SJSA1 (cell line): ENCODE measurements at regions not wholly inside any gene's neighbourhood (a gene's known extent, or its start where the extent isn't known, plus 50 kb on each side); places are given as distances from the start of the nearest gene placed in this dataset.
"Not testable (repeated sequence)": the region's sequence is repeated elsewhere in the genome, so short reads cannot be mapped to it uniquely, and the experiment has no call there.

Source experiments
- DNase-seq, 2 experiments: peaks; one replicate each; pipeline ENCODE4 v3.0.0-alpha.2; 2015 to 2020; ENCODE audit warnings: low spot score in 2 of 2, low read depth in 1 of 2
- H3K27ac ChIP-seq: fragments of 250-450 bp; sonication (Bioruptor Pico); 2 replicates; pipeline ENCODE4 v1.5.1; 2020; ENCODE audit warnings: mild to moderate bottlenecking, moderate library complexity
- H3K27me3 ChIP-seq: fragments of 250-450 bp; sonication (Bioruptor Pico); replicated peaks from 2 replicates; pipeline ENCODE4 v1.5.1; 2020; ENCODE audit warnings: mild to moderate bottlenecking, moderate library complexity
- H3K36me3 ChIP-seq: fragments of 250-450 bp; sonication (Bioruptor Pico); 2 replicates; pipeline ENCODE4 v1.5.1; 2020; ENCODE audit warnings: mild to moderate bottlenecking
- H3K4me1 ChIP-seq: fragments of 250-450 bp; sonication (Bioruptor Pico); replicated peaks from 2 replicates; pipeline ENCODE4 v1.6.1; 2021; ENCODE audit warnings: mild to moderate bottlenecking
- H3K4me3 ChIP-seq: fragments of 250-450 bp; sonication (Bioruptor Pico); 2 replicates; pipeline ENCODE4 v1.5.1; 2020; ENCODE audit warnings: mild to moderate bottlenecking
- H3K9me3 ChIP-seq: fragments of 250-450 bp; sonication (Bioruptor Pico); replicated peaks from 2 replicates; pipeline ENCODE4 v1.5.1; 2020; ENCODE audit warnings: mild to moderate bottlenecking

GRCh38 chr1:232704256-232704655, 74.3 kb upstream of the SIPA1L2 start:
- Histone ChIP-seq H3K4me3 (no peak overlapping the region), H3K27me3 (no peaks in the 10 kb centered on the region), H3K9me3 (no peaks in the 10 kb centered on the region), H3K36me3 (no peaks in the 10 kb centered on the region), H3K27ac (no peak overlapping the region), H3K4me1 (peaks cover 8% of the 10 kb centered on the region)
- DNase-seq = no peak

DNA sequence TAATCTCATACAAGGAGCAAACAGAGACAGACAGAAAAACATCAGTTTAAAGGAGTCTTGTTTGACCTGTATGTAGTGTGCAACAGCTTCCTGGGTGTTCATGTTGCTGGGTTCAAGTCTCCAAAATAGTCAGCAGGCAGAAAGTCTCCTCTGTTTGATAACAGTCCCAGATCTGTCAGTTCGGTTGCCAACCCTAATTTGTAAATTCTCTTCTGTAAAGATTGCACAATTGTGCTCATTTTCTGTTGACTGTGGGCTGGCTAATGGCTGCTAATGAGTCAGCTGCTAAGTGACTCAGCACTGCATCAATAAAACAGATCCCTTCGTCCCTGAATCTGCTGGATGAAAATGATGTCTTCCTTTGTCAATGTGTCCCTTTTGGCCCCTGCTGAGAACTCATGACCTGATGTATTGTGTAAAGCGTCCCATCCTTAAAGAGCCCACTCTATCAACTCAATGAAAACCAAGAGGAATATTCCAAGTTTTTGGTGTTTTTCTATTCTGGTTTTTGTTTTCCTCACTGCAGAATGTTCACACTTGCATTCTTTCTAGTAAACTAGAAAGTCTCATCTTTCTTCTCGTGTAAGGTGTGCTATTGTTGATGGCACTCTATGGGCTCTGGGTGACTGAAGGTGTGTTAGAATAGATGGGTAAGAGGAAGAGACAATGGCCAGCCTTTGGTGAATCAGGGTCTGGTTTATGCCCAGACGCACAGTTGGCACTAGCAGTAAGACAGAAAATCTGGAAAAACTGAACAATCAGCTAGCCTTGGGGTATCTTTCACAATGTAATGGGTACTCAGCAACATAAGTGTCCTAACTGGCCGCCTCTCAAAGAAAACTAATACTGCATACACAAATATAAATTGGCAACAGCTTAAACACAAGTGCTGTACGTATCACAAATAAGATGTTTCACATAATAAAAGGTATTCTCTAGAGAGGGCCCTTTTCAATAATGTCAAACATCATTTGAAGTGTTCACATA, 75.1 kb upstream of the SIPA1L2 start:
- Histone ChIP-seq H3K4me1 (peaks cover 8% of the 10 kb centered on the region), H3K36me3 (no peaks in the 10 kb centered on the region), H3K27ac (no peak overlapping the region), H3K9me3 (no peaks in the 10 kb centered on the region), H3K4me3 (no peak overlapping the region), H3K27me3 (no peaks in the 10 kb centered on the region)
- peak in 1 of 2 experiments; percentile 40 for DNase-seq

GRCh38 chr1:232705815-232706575, 76.1 kb upstream of the SIPA1L2 start:
- Histone ChIP-seq H3K27ac (no peak overlapping the region), H3K9me3 (no peaks in the 10 kb centered on the region)
- no peak for DNase-seq

DNA sequence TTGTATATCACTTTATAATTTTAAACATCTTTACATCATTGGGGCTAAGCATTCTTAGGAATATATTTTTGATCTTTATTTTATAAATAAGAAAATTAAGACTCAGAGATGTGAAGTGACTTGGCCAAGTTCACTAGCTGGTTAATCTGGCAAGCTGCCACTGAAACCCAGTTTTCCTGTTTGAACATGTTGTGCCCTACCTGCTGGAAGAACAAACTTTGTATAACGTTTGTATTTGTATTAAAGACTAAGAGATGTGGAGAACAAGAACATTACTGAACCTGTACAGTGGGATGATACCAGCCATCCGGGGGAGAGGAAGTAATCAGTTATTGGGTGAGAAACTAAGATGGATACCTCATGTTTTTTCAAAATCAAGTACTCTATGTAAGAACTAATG, 77.2 kb upstream of the SIPA1L2 start:
- no peak overlapping the region for H3K4me3 ChIP-seq
- H3K4me1 ChIP-seq = peaks cover 8% of the 10 kb centered on the region
- no peaks in the 10 kb centered on the region for H3K9me3 ChIP-seq
- no peak for DNase-seq
- H3K27ac ChIP-seq = no peak overlapping the region
- H3K36me3 ChIP-seq = no peaks in the 10 kb centered on the region
- no peaks in the 10 kb centered on the region for H3K27me3 ChIP-seq

More at GRCh38 chr1:232705815-232706575, 76.1 kb upstream of the SIPA1L2 start:
- Histone ChIP-seq H3K4me1 (peaks cover 8% of the 10 kb centered on the region), H3K4me3 (no peak overlapping the region), H3K36me3 (no peaks in the 10 kb centered on the region), H3K27me3 (no peaks in the 10 kb centered on the region)

GRCh38 chr1:232709386-232709785, 79.5 kb upstream of the SIPA1L2 start:
- Histone ChIP-seq H3K27ac (no peak overlapping the region), H3K4me1 (peaks cover 8% of the 10 kb centered on the region), H3K27me3 (no peaks in the 10 kb centered on the region), H3K9me3 (no peaks in the 10 kb centered on the region), H3K4me3 (no peak overlapping the region), H3K36me3 (no peaks in the 10 kb centered on the region)
- no peak for DNase-seq

DNA sequence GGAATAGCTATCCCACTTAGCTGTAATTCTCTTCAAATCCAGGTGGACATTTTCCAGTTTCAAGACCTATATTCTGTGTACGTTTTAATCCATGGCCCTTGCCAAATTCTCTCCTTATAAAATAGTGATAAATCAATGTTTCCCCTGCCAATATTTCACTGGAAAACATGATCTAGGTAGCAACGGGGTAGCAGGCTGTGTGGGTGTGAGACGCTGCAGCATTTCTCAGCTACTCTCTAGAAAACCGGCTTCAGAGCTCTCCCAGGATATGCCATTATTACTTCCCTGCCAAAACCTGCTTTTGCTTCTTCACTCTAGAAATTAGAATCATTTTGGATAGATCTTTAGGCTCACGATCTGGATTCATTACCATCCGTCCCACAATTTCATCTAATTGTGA, 82.1 kb upstream of the SIPA1L2 start:
- DNase-seq = no peak
- no peak overlapping the region for H3K27ac ChIP-seq
- H3K4me3 ChIP-seq = no peak overlapping the region
- H3K36me3 ChIP-seq = no peaks in the 10 kb centered on the region
- H3K4me1 ChIP-seq = no peaks in the 10 kb centered on the region
- H3K27me3 ChIP-seq = no peaks in the 10 kb centered on the region
- H3K9me3 ChIP-seq = no peaks in the 10 kb centered on the region

DNA sequence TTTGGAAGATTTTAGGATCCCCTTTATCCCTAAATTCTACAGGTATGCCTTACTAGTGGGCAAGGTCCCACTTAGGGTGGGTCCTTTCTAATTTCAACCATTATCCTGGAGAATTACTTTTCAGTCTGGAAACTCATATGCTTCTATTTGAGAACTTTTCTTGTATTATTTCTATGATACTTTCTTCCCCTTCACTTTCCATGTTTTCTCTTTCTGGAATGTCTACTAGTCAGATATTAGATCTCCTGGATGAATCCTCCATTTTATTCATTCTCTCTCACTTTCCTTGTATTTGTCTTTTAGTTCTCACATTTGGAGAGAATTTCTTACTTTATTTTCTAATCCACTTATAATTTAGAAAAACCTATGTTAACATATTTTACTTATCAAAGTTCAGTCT, 83.9 kb upstream of the SIPA1L2 start:
- no peaks in the 10 kb centered on the region for H3K4me1 ChIP-seq
- no peaks in the 10 kb centered on the region for H3K36me3 ChIP-seq
- DNase-seq = no peak
- no peak overlapping the region for H3K27ac ChIP-seq
- no peaks in the 10 kb centered on the region for H3K27me3 ChIP-seq
- no peak overlapping the region for H3K4me3 ChIP-seq
- H3K9me3 ChIP-seq = no peaks in the 10 kb centered on the region

DNA sequence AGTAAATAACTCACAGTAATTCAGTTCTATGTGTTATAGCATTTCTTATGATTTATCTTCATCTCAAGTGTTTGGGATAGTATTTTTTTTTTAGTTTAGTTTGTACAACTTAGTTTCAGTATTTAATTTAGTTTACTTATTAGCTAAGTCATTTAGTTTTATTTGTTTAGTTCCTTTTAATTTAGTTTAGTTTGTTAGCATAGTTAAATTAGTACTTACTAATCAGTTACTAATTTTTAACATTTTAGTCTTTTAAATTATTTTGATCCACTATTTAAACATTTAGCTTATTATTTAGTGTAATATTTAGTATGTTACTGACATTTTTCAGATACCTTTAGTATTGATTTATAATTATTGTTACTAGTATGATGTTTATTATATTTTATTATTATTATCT, 85.2 kb upstream of the SIPA1L2 start:
- Histone ChIP-seq H3K4me3 (no peak overlapping the region), H3K27me3 (no peaks in the 10 kb centered on the region), H3K9me3 (no peaks in the 10 kb centered on the region), H3K27ac (no peak overlapping the region), H3K36me3 (no peaks in the 10 kb centered on the region), H3K4me1 (no peaks in the 10 kb centered on the region)
- DNase-seq = no peak

DNA sequence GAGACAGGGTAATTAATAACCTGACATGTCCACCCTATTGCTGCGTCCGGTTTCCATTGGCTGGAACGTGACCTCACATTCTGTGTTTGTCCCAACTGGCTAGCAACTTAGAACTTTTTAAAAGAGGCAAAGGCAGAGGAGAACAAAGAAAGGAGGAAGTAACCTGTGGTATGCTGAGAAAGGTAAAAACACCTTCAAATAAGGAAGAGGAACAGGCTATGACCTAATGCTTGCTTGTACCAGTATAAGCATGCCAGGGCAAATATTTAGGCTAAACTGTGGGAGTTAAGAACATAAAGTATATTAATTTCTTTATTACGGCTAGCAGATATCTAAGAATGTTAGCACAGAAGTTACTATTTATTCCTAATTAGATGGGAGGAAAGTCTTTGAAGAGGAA, 87.3 kb upstream of the MAP10 start:
- H3K27me3 ChIP-seq, H3K4me1 ChIP-seq, H3K9me3 ChIP-seq, H3K36me3 ChIP-seq, DNase-seq, H3K4me3 ChIP-seq, H3K27ac ChIP-seq: not testable (repeated sequence)

DNA sequence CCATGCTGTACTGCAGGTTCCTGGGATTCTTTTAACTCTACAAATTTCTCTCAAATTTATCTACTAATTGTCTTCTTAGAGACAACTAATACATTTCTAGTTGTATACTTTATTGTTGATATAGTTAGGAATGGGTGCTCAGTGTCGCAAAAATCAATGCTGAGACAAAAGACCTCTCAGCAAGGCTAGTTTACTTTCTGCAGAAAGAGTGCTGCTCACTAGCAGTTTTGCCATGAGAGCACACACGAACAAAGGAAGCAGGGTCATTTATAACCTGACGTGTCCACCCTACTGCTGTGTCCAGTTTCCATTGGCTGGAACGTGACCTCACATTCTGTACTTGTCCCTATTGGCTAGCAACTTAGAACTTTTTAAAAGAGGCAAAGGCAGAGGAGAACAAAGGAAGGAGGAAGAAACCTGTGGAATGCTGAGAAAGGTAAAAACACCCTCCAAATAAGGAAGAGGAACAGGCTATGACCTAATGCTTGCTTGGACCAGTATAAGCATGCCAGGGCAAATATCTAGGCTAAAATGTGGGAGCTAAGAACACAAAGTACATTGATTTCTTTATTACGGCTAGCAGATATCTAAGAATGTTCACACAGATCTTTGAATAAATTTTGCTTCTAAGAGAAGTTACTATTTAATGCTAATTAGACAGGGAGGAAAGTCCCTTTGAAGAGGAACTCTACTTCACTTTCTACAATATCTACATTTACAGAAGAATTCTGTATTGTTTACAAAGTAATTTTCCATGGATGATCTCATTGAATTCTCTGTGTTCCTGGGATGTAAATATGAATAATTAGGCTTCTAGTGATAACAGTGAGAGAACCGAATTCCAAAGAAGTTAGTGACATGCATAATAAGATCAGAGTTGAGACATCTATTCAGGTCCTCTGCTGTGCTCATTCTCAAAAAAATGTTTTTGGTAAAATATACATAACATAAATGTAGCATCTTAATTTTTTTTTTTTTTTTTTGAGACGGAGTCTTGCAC, 86.0 kb upstream of the MAP10 start:
- no peak overlapping the region for H3K4me3 ChIP-seq
- no peaks in the 10 kb centered on the region for H3K36me3 ChIP-seq
- H3K27me3 ChIP-seq = no peaks in the 10 kb centered on the region
- H3K27ac ChIP-seq = no peak overlapping the region
- peaks cover 4% of the 10 kb centered on the region; the same call in 1 of the 2 replicates for H3K4me1 ChIP-seq
- no peaks in the 10 kb centered on the region for H3K9me3 ChIP-seq
- DNase-seq = no peak

DNA sequence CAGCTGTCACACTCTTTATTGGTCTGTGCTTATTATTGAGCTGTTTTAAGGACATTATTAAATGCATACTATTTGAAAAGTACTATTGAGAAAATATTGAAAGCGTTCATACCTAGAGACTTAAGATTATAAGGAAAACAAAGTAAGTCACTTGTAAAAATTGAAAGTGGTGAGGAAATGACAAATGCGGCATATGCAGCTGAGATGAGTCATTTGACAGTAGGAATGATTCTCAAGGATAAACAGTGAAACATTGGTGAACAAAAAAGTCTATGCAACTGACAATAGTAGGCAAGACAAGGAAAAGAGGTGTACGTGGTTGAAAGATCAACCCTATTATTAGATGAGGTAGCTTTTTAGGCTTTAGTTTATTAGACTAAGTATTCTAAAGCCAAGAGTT, 82.6 kb upstream of the MAP10 start:
- Histone ChIP-seq H3K27ac (no peak overlapping the region), H3K9me3 (no peaks in the 10 kb centered on the region), H3K4me1 (peaks cover 4% of the 10 kb centered on the region; the same call in 1 of the 2 replicates), H3K36me3 (no peaks in the 10 kb centered on the region), H3K27me3 (no peaks in the 10 kb centered on the region), H3K4me3 (no peak overlapping the region)
- peak in 1 of 2 experiments; percentile 6 for DNase-seq

GRCh38 chr1:232725305-232726047, 79.7 kb upstream of the MAP10 start:
- H3K4me3 ChIP-seq = no peak overlapping the region
- peaks cover 4% of the 10 kb centered on the region; the same call in 1 of the 2 replicates for H3K4me1 ChIP-seq
- no peaks in the 10 kb centered on the region for H3K27me3 ChIP-seq
- no peak for DNase-seq
- H3K9me3 ChIP-seq = no peaks in the 10 kb centered on the region
- no peaks in the 10 kb centered on the region for H3K36me3 ChIP-seq
- H3K27ac ChIP-seq = no peak overlapping the region
